GM21529 (cell line): ENCODE measurements at regions not wholly inside any gene's neighbourhood (a gene's known extent, or its start where the extent isn't known, plus 50 kb on each side); places are given as distances from the start of the nearest gene placed in this dataset.

Source experiments
- ATAC-seq: cut with Tn5 transposase; IDR thresholded peaks from one replicate; pipeline ENCODE4 v1.9.1; 2021; ENCODE audit not compliant: unreplicated experiment

DNA sequence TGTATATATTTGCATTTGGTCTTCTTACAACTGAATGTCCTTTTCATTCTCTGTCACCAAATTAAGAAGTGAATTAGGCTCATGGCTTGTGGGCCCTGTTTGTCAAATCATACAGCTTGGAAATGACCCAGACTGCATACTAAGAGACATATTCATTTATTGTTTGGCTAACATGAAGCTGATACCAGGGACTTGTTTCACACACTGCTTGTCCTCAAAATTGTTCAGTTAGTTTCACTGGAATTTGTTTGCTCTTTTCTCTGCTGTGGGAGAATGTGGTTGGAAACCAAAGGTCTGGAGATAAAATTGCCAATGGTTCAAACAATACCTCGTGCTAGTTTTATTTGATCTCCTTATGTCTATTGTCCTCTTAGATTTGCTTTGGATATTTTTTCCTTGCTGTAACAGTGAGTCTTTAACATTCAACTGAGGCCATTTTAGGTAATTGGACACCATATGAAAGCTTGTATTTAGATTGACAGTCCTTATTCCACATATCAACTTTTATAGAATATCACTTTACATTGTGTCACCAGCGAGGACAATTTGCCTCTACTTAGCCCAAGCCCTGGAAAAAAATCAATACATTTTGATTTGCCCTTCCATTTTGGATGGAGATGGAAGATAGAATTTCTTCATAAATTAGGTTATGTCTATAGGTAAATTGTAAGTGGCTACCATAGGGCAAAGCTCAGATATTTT, 144.3 kb upstream of the MTAP start:
- no peak for ATAC-seq

DNA sequence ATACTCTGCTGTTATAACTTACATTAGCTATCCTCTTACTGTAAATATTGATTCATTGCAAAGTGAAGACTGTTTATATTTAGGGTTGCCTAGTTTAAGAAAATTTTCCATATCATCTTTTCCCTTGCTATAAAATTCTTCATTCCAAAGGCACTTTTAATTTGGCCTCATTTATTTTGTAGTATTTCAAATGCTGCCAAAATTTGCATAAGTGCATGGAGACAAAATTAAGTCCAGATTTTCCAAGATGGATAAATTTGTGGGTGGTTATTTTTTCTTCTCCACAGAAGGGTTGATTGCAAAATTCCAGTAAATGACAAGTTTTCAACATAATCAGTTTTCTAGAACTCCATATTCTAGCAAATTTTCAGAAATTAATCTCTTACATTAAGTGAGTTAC, 141.5 kb upstream of the MTAP start:
- no peak for ATAC-seq

DNA sequence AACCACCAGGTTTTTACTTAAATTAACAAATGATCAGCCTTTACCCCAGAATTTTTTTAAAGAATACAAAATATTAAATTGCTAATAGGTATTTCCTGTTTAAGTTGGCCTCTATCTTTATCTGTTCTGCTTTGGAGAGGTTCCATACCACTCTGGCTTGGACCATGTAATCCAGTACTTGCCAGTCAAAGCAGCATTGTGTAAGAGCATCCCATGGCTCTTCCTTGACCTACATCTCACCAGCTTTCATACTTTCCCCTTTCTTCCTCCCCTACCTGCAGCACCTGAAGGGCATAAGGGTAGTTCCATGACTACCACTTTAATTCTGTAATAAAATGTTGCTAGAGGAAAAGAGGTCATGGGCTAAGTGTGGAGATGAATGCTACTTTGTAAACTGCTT, 140.8 kb upstream of the MTAP start:
- ATAC-seq = no peak

DNA sequence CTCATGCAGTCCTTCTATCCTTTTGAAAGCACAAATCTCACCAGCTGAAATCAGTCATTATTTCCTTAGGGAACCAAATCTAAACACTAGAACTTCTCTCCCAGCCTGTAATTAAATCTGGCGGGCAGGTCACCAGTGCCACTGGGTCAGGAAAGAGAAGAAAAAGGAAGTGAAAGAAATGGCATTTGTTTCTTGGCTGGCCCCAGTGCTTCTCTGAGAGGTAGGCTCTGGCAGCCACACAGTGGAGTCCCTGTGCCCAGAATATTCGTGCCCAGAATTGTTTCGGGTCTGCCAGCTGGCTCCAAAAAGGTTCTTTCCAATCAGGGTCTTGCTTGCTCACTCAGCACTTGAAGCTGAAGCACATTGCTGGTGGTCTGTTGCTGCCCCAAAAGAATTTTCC, 133.9 kb upstream of the MTAP start:
- ATAC-seq = no peak

DNA sequence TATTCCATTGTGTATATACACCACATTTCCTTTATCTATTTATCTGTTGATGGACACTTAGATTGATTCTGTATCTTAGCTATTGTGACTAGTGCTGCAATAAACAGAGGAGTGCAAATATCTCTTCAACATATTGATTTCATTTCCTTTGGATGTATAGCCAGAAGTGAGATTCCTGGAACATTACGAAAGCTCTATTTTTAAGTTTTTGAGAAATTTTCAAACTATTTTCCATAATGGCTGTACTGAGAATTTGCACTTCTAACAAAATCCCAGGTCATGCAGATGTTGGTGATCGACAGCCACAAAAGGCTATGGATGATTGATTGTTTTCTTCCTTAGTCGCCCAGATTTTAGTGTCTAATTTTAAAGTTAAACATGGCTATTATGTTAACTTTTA, 132.7 kb upstream of the MTAP start:
- ATAC-seq = no peak

DNA sequence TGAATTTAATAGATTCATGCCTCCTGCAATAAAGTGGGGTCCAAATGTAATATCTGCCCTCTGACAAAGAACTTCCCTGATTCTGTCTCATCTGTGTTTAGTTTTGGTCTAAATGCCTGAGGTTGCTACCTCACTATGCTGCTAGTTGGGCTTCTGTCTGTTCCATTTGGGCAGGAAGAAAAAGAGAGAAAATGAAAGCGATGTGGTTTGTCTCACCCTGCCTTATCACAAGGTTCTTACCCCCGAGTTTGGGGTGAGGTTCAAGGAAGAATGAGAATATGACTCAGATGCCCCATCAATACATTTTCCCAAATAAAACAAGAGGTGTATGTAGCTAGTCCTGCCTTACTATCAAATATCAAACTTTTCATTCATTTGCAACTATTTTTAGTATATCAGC, 132.1 kb upstream of the MTAP start:
- ATAC-seq = no peak

DNA sequence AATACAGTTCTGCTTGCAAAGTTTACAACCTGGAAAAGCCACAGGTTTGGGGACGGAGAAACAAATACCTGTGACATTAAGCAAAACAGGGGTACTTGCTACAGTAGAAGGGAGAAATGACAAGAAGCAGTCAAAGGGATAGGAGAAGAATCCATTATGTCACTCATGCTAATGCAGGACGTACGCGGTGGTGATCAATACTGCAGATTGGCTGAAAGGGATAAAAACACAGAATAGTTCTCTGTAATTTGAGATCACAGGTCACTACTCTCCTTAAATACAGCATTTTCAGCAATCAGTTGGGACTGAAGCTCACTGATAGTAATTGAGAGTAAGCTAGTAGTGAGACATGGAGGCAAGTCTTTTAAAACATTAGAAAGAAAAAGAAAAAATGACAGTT, 130.3 kb upstream of the MTAP start:
- ATAC-seq = no peak

DNA sequence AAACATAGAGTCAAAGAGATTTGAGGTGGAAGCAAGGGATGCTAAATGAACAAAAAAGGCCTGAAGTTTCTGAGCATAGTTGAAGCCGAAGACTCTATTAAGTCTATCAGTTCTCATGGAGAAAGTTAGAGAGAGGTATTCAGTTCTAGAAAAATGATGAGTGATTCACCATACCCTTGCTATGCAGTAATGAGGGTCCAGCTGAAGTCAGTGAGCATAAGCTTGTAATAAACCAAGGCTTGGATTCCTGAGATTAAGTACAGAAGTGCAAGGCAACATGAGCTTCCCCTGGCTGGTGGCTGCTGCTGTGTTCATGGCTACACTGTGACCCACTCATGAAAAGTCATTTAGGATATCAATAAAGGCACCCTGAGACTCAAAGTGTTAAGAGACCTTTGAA, 129.7 kb upstream of the MTAP start:
- no peak for ATAC-seq

DNA sequence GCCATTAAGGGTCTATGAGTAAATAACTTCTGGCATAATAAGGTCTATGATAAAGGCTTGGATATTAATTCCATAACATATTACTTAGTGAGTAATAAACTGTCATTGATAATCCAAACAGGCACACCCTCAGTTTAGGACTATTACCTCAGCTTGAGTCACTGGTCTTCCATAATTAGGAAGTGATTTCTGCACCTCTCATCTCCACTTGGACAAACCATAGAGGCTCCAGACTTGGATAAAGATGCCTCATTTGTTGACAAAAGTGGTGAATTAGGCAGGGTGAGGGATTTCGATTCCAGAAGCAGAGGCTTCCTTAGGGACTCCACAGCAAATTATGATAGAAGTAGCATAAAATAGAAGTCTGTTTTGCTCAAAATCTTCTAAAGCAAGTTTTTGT, 127.5 kb upstream of the MTAP start:
- ATAC-seq = no peak

DNA sequence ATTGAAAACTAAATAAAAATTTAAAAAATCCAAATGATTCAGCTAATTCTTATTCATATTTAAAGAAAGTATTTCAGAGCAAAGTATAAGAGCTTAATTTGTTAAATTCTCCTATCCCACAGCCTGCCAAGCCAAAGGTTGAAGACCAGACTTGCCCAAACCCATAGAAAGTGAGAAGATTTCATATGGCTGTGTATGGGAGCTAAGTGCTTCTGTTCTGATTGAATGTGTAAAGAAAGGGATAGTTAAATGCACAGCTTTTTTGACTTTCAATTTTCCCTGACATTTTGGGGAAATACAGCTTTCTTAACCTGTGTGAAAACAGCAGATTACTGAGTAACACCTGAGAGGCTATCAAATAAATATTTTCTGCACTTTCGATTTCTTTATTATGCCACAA, 125.0 kb upstream of the MTAP start:
- ATAC-seq = no peak

DNA sequence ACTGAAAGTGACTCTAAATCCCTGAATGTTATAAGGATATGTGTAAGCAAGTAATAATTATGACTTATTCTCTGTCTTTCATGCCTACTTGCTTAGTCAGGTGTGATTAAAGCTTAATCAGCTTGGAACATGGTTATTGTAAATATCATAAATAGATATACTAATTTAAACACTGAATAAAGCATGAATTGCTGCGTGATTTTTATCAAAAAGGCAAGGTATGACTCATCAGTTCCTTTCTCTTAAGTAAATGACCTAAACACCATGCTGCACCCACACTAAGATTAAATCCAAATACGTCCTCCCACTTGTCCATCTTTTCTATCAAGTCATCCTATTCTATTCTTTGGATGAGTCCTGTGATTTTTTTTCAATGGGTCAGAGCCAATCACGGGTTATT, 124.6 kb upstream of the MTAP start:
- no peak for ATAC-seq

DNA sequence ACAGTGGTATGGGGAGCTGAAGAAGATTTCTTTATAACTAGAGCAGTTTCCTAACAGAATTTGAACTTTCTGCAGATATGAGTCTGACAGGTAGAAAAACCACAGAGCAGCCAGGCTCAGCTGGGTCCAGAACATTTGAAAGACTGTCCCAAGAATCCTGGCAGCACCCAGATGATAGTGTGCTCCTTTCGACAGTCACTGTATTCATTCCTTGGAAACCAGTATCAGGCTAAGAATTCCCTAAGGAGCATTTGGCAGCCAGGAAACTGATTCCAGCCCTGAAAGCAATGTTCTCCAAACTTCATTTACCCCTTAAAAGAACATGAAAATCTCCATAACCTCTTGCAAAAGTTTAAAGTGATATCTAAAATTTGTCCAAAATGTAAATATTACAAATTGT, 123.0 kb upstream of the MTAP start:
- no peak for ATAC-seq

DNA sequence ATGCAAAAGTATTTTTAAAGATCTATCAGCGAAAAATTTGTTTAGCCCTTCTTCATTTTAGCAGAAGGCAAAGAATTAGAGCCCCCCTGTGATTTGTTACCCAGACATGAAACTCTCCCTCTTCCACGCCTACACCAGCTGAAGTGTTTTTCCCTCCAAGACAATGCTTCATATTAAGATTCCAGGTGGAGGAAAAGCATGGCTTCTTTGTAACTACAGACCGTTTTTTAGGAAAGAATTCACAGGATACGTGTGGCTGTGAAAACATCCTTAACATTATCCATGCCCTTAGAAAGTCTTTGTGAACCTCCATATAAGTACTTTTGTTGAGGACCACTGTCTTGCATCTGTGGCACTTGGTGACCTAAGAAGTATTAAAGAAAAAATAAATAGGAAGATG, 121.8 kb upstream of the MTAP start:
- no peak for ATAC-seq

DNA sequence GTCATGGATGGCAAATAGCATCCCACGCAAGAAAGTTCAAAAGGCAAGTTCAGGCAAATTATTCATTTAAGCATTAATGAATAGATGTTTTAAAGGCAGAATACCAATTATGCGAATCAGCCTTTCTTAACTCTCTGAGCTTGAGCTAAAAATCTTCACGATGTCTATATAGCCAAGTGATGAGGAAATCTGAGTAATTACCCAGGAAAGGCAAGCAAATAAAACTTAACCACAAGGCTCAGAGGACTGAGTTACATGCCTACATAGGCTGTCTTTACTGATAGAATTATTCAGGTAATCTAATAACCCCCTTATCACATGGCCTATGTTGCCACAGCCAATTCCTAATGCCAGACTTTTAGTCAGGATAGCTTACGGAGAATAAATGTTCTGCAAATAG, 120.8 kb upstream of the MTAP start:
- no peak for ATAC-seq

DNA sequence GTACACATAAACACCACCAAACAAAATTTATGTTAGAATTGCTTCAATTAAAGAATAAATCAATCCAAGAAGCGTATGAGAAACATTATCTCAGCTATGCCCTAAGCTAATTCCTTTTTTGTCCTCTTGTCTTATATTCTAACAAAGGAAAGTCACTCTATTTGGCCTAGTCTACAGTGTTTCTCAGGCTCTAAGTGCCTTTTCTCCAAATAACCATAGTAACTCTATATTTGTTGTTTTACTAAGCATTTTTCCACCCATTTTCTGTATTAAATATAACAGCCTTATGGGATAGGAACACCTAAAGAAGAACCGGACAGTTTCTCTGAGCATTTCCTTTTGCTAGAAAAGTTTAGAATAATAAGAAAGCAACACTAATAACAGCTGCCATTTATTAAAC, 120.1 kb upstream of the MTAP start:
- no peak for ATAC-seq

DNA sequence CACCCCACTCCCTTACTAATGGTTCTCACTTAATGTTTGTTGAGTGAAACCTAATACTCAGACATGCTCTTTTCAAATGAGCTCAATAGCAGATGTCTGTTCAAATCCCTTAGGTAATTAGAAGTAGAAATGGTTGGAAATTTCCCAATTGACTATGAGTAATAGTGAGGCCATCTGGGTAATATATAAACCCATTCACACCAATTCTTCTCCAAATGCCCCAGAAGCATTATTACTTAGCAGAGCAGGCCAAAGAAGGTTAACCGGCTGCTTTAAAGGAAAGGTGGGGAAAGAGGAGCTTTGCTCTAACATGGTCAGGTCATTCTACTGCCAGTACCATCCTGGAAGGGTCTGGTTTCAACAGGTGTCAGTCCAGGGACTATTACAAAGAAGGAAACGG, 119.5 kb upstream of the MTAP start:
- ATAC-seq = no peak

DNA sequence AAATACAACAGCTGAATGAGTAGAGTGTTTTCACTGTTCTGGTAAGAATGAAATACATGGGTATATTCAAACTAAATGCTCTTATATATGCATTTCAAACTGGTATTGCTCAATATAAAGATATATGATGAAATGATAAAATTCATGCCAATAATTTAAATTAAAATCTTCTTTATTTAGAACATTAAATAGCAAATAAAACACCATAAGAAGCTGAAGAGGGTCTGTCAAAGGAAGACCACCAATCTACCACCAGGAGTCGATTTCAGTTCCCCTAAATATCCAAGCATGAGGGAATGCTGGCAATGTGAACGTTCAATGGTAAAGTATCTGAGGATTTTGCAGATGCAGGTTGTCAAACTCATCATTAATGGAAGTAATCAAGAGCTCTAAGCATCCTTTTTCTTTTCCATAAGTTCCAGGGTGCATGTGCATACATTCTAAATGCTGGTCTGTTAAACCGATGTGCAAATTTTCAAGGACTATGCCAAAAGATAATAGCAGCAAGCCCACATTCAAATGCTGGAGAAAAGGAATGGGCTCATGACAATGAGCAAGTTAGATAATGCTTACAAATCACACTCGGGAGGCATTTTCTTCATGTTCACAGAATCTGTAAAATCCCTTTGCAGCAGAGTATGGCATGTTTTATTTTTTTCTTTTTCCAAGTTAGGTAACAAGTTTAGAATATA, 118.8 kb upstream of the MTAP start:
- ATAC-seq = no peak

DNA sequence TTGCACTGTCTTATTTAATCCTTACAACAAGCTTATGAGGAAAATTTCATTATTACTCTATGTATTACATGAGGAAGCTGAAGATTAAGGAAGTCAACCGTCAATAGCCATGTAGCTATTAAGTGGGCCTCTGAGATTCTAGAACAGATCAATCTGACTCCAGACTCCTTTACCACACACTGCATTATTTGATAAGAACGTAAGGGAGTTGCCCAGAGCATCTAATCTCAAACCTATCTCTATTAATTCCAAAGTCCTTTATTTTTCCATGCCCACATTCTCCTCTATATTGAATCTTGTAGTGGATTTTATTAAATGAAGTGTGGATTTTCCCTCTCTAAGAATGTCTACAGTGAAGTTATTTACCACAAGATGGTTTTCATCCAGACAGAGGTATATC, 118.2 kb upstream of the MTAP start:
- no peak for ATAC-seq

DNA sequence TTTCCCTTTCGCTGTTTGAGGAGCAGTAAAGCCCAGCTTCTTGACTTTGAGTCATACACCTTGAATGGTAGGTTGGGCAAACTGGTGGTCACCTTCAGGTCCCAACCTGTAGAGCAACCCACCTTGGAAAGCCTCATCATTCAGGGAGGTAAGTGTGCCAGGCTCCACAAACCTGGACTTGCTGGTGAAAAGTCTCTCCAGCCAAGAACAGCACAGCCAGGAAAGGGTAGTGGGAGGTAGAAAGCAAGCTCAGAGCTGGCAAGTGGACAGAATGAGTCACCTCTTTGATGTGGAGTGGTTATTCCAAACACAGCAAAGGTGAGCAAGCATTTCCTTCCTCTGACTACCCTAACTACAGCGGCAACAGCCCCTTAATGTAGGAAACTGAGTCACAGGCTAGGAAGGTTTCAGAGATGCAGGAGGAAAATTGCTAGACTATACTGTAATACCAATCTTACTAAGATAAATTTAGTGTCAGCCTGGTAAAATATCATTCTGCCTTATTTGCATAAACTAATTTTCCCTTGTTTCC, 117.5 kb upstream of the MTAP start:
- ATAC-seq = no peak

DNA sequence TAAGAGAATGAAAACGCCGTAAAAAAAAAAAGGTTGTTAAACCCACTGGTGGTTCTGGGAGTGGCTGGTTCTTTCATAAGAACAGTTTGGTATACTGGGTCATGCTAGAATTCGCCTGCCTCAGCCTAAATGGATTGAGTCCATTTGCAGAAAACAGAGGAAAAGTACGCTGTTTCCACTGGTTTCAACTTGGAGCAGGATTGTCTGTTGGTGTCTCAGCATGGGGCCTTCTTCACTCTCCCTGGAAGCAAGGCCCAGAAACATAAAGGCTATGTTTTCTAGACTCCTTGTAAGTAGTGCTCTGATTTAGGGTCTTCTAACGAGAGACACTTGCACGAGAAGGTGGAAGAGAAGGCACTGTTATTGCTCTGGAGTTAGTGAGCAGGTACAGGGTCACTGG, 116.9 kb upstream of the MTAP start:
- ATAC-seq = no peak

DNA sequence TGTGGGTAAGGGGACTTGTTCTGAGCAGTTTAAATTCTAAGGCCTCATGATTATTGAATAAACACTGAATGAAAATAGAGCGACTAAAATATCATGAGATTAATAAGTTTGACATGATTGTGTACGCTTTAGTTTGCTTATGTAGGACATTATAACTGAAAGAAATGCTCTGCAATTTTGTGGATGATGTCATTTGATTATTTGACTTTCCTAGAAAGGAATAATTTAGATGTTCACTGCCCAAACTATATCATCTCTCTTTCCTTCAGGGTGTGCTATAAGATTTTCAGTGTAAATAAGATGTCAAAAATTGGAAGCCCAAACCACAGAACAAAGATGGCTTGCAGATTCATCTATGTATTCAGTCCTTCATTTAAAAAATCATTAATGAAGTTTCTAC, 115.7 kb upstream of the MTAP start:
- no peak for ATAC-seq

DNA sequence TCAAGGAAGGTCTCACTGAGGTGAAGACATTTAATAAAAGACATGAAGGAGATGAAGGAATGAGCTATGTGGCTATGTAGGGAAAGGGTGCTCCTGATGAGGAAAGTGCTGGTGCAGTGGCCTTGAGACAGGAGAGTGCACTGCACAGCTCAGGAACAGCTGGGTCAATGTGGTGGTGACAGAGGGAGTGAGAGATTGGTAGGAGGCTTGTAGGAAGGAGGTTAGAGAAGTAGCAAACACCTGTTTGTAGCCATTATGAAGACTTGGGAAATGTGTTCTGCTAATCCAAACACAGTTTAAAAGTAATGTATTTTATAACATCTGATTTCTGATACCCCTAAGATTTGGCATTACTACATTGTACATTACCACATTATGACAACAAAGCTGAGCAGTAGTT, 115.1 kb upstream of the MTAP start:
- ATAC-seq = no peak
